Right ventricle myocardium superior (tissue), 1 donor: ENCODE measurements at regions not wholly inside any gene's neighbourhood (a gene's known extent, or its start where the extent isn't known, plus 50 kb on each side); places are given as distances from the start of the nearest gene placed in this dataset.
"Not testable (repeated sequence)": the region's sequence is repeated elsewhere in the genome, so short reads cannot be mapped to it uniquely, and the experiment has no call there.

Source experiments
- ATAC-seq: fragments of 200-7000 bp; cut with Tn5 transposase; one replicate; pipeline ENCODE4 v1.9.1; 2020; ENCODE audit warnings: mild to moderate bottlenecking; ENCODE audit not compliant: poor library complexity
- DNase-seq: peaks from one replicate; pipeline ENCODE4 v3.0.0-alpha.2; 2020
- intact Hi-C: fragments of 100-400 bp; cut with DNase I; formaldehyde crosslinking; loops from one replicate; pipeline ENCODE4 v1.11.2; 2022
- donor health status: DM: no; HTN: yes; CAD: no; lungs with severe emphysema.

DNA sequence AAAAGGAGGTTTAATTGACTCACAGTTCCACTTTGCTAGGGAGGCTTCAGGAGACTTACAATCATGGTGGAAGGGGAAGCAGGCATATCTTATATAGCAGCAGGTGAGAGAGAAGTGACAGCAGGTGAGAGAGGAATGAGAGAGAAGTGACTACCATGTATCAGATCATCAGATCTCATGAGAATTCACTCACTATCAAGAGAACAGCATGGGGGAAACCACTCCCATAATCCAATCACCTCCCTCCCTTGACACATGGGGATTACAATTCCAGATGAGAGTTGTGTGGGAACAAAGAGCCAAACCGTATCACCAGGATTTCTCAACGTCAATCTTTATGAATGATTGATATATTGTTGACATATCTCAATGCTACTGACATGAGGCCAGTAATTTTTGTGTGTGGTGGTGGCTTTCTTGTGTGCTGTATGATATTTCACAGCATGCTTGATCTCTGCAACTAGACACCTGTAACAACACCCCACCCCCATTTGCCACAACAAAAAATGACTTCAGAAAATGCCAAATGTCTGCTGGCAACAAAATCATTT lies 1470.9 kb upstream of the SEL1L start:
- no peak for DNase-seq
- ATAC-seq, result no peak
- intact Hi-C loops, result no loop called here

DNA sequence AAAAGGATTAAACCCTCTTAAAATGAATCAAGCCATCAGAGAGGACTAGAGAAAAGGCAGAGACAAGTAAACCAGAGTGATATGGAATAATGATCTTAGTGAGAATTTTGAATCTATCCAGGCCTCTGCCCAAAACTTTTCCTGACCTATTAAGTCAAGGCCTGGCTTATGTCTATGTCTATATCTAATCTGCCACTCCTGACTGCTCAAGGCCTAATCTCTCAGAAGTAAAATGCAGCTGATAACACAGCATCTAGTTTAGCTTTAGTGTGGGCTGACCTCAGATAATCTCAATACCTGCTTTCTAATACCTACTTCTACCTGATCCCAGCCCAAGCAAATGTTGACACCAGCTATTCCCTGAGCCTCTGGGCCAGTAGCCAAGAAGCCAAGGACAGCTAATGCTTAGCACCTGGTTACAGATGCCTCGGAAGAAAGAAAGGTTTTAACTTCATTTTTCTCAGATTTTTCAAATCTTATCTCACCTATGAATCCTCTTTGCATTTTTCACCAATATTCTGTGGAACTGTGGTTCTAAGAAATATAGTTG lies 1472.5 kb upstream of the SEL1L start:
- intact Hi-C loops, result no loop called here
- DNase-seq, result no peak
- no peak for ATAC-seq

DNA sequence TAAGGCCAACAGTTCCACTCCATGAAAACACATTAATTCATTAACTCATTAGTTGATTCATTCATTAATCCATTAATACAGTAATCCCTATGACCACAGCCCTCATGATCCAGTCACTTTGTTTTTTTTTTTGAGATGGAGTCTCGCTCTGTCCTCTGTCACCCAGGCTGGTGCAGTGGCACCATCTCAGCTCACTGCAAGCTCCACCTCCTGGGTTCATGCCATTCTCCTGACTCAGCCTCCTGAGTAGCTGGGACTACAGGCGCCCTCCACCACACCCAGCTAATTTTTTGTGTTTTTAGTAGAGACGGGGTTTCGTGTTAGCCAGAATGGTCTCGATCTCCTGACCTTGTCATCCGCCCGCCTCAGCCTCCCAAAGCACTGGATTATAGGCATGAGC lies 1473.4 kb upstream of the SEL1L start:
- ATAC-seq, intact Hi-C loops, DNase-seq: not testable (repeated sequence)

DNA sequence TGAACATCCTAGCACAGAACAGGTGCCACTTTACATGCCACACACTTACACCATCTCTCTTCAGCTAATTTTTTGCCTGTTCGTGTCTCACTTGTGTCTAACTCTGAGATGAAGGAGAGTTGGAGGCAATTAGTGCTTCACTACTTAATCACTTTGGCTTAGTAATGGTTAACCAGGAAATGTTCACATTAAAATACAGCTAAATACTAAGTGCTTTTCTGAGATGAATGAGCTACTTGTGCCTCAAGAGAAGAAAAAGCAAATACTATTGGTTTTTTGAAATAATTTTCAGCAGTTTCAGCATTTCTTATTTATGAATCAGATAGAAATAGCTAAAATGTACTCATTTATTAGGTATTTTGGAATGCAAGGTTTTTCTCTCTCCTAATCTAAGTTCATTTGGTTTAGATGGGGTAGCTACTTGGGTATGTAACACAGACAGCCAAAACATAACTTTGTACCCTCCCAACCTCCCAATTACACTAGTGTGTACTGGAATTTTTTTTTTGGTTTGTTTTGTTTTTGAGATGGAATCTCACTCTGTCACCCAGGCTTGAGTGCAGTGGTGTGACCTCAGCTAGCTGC lies 1474.1 kb upstream of the SEL1L start:
- ATAC-seq (no peak), DNase-seq (no peak)
- intact Hi-C loops, result no loop called here

DNA sequence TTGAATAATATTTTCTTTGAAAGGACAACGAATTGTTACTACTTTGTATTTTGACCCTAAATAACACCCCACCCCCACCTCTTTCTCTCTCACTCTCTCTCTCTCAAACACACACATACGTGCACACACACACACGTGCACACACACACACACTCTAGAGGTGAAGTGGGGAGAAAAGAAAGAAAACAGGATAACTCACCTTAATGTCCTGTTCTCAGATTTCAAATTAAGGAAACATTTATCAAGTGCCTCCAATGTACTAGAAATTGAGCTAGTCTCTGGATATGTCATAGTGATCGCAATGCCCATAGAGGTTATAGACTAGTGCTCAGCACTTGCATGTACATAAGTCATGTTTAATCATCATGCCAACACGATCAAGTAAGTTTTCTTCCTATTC lies 1483.6 kb upstream of the SEL1L start:
- DNase-seq, result no peak
- ATAC-seq, result no peak
- intact Hi-C loops, result no loop called here

DNA sequence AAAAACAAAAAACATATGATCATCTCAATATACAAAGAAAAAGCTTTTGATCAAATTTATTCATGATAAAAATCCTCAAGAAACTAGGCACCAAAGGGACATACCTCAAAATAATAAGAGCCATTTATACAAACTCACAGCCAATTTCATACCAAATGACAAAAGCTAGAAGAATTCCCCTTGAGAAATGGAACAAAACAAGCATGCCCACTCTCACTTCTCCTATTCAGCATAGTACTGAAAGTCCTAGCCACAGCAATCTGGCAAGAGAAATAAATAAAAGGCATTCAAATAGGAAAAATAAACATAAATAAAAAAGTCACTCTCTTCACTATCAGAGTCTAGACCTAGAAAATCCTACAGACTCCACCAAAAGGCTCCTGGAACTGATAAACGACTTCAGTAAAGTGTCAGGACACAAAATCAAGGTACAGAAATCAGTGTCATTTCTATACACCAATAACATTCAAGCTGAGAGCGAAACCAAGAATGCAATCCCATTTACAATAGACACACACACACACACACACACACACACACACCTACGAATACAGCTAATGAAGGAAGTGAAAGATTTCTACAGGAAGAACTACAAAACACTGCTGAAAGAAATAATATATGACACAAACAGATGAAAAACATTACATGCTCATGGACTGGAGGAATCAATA lies 1486.2 kb upstream of the SEL1L start:
- intact Hi-C loops, result no loop called here

DNA sequence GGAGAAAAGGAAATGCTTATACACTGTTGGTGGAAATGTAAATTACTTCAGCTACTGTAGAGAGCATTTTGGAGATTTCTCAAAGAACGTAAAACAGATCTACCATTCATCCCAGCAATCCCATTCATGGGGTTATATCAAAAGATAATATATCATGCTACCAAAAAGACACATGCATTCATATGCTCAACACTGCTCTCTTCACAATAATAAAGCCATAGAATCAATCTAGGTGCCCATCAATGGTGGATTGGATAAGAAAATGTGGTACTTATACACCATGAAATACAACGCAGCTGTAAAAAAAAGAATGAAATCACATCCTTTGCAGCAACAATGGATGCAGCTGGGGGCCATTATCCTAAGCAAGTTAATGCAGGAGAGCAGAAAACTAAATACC lies 1487.7 kb upstream of the SEL1L start:
- no peak for ATAC-seq
- intact Hi-C loops, result no loop called here

More for the DNA sequence above, 1486.2 kb upstream of the SEL1L start:
- ATAC-seq (no peak), DNase-seq (no peak)

DNA sequence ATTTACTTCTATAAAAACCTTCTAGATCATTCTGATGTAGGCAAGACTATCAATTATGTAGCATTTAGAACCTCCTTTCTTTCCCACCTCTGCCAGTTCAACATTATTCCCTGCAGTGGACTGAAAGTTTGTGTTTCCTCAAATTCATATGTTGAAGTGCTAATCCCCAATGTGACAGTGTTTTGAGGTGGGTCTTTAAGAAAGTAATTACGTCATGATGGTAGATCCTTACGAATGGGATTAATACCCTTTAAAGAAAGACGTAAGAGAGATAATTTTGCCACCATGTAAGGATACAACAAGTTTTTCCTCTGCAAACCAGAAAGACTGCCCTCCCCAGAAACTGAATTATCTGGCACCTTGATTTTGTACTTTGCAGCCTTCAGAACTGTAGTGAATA lies 1489.7 kb upstream of the SEL1L start:
- intact Hi-C loops, result no loop called here
- no peak for ATAC-seq
- no peak for DNase-seq

More for the DNA sequence above, 1487.7 kb upstream of the SEL1L start:
- no peak for DNase-seq

DNA sequence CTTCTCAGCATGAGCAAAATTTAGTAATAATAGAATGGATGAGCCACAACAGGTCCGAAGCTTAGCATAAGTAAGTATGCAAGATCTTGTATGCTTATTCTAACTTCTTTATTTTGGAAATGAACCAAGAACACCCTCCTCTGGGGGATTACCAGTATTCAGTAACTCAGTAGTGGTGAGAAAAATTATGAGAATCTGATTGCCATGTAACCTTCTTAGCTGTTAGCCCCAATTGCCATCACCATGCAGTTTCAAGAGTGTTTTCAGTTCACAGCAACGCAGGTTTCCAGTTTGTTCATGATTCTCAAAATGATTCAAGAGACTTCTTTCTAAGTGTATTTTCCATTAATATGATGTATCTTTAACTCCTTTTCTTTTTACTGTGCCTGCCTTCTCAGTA lies 1507.6 kb upstream of the SEL1L start:
- DNase-seq (no peak), ATAC-seq (no peak)
- intact Hi-C loops, result no loop called here

DNA sequence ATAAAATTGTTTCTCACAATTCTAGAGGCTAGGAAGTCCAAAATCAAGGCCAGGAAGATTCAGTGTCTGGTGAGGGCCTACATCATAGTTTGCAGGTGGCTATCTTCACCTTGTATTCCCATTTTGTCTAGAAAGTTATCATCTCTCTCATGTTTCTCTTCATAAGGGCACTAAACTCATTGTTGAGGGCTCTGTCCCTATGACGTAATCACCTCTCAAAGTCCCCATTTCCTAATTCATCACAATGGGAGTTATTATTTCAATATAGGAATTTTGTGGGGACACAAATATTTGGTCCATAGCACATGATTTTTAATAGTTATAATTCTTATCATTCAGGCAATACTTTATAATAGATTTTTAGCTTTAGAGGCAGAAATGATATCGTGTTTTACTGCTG lies 1509.2 kb upstream of the SEL1L start:
- DNase-seq, result no peak
- intact Hi-C loops, result no loop called here
- no peak for ATAC-seq

DNA sequence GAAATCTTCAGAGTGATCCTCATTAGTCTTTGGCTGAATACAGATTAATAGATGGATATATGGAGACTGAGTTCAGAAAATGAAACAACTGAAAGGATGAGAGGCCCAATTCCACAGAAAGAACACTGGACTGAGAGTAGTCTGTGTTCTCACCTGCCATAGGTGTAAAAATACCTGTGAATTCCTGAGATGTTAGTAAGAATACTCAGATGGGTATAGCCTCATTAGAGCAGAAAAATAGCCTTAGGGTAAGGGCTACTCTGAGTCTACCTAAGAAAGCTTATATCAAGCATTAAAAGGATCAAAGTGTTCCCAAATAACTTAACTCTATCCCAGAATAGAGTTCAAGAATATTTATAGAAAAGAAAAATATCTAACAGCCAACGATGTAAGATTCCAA lies 1510.3 kb upstream of the SEL1L start:
- intact Hi-C loops, result no loop called here
- DNase-seq (no peak), ATAC-seq (no peak)

DNA sequence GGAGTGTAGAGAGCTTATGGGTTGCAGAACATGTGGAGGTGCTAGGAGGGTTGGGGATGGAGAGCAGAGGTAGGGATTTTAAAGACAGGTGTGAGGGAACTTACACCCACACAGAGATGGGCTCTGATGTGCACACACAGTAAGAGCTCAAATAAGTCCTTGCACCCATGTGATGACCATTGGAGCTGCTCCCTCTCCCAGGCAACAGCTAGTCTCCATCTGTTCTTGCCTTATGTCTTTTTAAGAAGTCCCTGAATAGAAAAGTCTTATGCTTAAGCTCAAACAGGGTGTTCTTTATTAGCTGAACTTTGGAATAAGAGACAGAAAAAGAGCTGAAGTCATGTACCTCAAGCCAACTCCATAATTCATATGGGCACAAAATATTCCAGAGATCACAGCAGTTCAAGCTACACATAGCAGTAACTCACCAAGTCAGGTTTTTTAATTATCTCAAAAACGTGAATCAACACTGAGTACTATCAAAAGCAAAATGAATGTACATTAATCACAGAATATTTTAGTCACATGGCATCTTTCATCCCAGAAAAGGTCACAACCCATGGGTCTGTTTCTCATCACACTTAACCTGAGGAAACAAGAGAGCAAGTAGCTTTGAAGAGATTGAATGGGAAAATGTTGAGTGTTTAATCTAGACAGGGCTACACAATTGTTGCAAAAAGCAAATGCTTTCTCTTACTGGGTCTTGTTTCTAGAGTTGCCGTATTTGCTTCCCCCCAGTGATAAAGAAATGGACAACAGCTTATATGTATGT lies 1513.6 kb upstream of the SEL1L start:
- no peak for ATAC-seq
- DNase-seq, result no peak
- intact Hi-C loops, result no loop called here

DNA sequence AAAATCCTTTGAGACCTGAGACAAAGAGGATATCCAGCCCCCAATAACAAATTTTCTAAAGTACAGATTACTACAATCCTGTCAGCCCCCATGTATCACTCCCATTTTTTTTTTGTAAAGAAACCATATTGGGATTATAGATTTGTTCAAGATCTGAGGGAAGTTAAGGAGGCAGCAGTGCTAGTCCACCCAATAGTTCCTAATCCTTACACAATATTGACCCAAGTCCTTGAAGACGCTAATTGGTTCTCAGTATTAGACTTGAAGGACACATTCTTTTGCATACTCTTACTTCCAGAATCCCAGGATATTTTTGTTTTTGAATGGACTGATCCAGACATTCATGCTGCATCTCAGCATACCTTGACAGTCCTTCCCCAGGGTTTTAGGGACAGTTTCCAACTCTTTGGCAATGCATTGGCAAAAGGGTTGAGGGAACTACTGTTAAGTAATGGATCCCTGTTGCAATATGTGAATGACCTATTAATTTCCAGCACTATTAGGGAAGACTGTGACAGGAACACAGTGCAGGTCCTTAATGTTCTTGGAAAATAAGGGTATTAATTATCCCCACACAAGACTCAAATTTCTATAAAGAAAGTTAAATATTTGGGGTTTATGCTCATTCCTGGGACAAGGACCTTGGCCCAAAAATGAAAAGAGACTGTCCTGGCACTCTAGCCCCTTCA lies 1519.5 kb upstream of the SEL1L start:
- DNase-seq (no peak), ATAC-seq (no peak)
- intact Hi-C loops, result no loop called here

DNA sequence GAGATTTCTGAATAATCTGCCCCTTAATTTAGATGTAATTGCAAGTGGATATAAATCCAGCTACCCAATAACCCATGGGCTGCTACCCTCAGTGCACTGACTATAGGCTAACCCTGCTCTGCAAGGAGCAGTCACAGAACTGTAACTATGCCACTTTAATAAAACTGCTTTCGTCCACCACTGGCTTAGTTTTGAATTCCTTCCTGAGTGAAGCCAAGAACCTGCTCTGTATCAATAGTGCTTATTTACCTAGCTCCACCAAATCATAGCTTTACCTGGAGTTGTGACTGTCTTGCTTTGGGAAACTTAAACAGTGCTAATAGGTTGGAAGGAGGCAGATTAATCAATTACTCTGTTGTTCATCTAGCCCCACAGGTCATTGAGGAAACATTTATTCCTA lies 1524.4 kb upstream of the SEL1L start:
- DNase-seq, result no peak
- intact Hi-C loops, result no loop called here
- no peak for ATAC-seq

DNA sequence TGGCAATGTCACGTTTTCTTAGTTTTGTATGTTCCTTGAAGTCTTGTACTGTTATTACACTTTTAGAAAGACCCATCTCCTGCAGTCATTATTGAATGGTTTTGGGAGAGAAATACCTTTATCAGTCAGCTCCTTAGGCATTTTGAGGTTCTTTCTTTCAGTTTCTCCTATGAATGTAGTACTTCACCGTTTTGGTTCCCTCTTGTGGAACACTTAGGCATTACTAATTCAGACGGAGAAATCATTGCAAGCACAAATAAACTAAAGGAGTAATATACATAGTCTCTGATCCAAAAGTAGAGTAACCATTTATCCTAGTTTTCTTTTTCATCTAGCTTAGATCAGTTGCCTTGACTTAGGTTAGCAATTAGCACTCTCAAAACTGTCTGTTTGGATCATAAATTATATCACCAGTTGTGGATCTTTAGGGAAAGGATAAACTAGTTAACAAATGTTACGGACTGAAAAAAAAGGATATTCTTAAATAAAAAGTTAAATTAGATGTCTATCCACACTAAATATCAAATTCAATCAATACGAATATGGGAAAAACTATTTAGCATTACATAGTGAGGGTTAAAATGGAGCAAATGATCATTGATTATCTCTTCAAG lies 1538.3 kb upstream of the SEL1L start:
- DNase-seq, result no peak
- intact Hi-C loops, result no loop called here
- no peak for ATAC-seq

DNA sequence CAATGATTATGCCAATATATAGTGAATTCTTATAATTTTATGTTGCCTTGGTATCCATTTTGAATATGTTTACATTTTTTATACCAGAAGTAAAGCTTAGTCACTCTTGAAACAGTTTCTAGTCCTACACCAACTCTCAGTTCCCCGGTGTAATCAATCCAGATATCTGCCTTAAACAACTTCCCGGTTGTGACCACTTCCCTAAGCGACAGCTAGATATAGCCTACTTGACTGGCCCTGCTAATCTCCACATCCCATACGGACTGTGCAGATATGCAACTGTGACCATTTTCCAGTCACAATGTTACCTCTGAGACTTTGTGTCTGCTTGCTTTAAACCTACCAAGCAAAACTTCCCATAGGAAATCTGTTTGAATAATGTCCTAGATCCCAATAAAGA lies 1551.5 kb upstream of the SEL1L start:
- ATAC-seq (no peak), DNase-seq (no peak)
- intact Hi-C loops, result no loop called here

DNA sequence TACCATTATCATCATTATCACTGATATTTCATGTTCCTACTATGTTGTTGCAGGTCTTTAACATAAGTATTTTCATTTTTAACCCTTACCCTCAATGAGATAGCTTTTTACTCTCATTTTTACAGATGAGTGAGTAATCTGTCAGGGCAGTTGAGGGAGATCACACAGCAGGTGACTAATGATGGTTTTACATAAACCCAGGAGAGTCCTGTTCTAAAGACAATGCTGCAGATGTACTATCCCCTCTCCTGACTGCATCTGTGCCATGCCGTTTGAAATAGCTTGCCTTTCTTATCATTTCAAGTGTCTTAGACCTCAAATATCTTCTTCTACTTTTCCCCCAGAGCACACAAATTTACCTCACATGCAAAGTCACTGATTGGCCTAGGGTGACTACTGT lies 1552.1 kb upstream of the SEL1L start:
- DNase-seq (no peak), ATAC-seq (no peak)
- intact Hi-C loops, result no loop called here

DNA sequence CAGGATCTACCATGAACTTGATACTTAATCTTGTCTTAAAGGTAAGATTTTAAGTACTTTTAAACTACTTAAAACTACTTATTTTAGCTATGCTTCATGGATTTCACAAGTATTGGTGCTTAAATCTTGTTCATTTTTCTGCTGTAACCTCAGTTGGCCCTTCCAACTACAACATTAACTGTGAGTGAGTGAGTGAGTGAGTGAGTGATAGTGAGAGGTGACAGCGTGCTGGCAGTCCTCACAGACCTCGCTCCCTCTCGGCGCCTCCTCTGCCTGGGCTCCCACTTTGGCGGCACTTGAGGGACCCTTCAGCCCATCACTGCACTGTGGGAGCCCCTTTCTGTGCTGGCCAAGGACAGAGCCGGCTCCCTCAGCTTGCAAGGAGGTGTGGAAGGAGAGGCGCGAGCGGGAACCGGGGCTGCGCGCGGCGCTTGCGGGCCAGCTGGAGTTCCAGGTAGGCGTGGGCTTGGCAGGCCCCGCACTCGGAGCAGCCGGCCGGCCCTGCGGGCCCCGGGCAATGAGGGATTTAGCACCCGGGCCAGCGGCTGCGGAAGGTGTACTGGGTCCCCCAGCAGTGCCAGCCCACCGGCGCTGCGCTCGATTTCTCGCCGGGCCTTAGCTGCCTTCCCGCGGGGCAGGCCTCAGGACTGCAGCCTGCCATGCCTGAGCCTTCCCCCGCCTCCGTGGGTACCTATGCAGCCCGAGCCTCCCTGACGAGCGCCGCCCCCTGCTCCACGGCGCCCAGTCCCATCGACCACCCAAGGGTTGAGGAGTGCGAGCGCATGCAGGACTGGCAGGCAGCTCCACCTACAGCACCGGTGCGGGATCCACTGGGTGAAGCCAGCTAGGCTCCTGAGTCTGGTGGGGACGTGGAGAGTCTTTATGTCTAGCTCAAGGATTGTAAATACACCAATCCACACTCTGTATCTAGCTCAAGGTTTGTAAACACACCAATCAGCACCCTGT lies 1558.6 kb upstream of the SEL1L start:
- peak; percentile 76 for ATAC-seq
- intact Hi-C loops, result not testable (repeated sequence)
- DNase-seq, result peak; percentile 38
